ENCODE measurements at regions not wholly inside any gene's neighbourhood (a gene's known extent, or its start where the extent isn't known, plus 50 kb on each side); places are given as distances from the start of the nearest gene placed in this dataset.

DNA sequence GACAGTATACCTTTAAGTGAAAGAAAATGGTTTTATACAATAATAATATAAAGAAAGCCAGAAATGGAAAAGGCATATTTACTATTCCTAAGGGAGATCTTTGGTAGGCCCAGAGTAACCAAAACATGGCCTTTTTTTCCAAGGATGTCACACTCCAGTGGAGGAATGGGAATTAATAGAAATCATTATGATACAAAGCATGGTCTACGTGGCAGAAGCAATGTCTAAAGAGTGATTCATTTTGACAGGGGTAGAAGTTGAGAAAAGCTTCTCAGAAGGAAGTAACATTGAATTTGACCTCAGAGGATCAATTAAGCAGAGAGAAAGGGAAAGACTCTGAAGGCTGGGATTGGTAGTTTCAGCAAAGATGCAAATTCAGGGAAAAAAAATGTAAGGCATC lies 208.6 kb downstream of the BTG1 start:
- TF ChIP-seq POLR2AphosphoS5 (IDR thresholded peaks at IDR 0.05): no peak
- TF ChIP-seq, protein P1, sequence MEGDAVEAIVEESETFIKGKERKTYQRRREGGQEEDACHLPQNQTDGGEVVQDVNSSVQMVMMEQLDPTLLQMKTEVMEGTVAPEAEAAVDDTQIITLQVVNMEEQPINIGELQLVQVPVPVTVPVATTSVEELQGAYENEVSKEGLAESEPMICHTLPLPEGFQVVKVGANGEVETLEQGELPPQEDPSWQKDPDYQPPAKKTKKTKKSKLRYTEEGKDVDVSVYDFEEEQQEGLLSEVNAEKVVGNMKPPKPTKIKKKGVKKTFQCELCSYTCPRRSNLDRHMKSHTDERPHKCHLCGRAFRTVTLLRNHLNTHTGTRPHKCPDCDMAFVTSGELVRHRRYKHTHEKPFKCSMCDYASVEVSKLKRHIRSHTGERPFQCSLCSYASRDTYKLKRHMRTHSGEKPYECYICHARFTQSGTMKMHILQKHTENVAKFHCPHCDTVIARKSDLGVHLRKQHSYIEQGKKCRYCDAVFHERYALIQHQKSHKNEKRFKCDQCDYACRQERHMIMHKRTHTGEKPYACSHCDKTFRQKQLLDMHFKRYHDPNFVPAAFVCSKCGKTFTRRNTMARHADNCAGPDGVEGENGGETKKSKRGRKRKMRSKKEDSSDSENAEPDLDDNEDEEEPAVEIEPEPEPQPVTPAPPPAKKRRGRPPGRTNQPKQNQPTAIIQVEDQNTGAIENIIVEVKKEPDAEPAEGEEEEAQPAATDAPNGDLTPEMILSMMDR (IDR thresholded peaks at IDR 0.05): no peak
- TF ChIP-seq POLR2A (IDR thresholded peaks at IDR 0.05): no peak
- TF ChIP-seq EP300 (IDR thresholded peaks at IDR 0.05): no peak
